NCI-H1694 (cell line): ENCODE measurements at regions not wholly inside any gene's neighbourhood (a gene's known extent, or its start where the extent isn't known, plus 50 kb on each side); places are given as distances from the start of the nearest gene placed in this dataset.
"Not testable (repeated sequence)": the region's sequence is repeated elsewhere in the genome, so short reads cannot be mapped to it uniquely, and the experiment has no call there.

ENCODE experiments used
- DNase-seq: peaks from one replicate; lab custom pipeline; 2025; lab: John Stamatoyannopoulos, UW

GRCh38 chr4:72876946-72877345 is 192.6 kb downstream of the COX18 start:
- DNase-seq = no peak

GRCh38 chr4:72875545-72875944 is 194.0 kb downstream of the COX18 start:
- DNase-seq = no peak

- DNase-seq = no peak
These were observed 194.4 kb downstream of the COX18 start for GRCh38 chr4:72875138-72875537.

- no peak for DNase-seq
These were observed 204.6 kb downstream of the COX18 start for GRCh38 chr4:72864898-72865297.

GRCh38 chr4:72864277-72864676 is 205.2 kb downstream of the COX18 start:
- not testable (repeated sequence) for DNase-seq

- no peak for DNase-seq
These were observed 208.8 kb downstream of the COX18 start for GRCh38 chr4:72860766-72861165.

- no peak for DNase-seq
These were observed 211.2 kb downstream of the COX18 start for GRCh38 chr4:72858328-72858727.

- no peak for DNase-seq
These were observed 211.7 kb downstream of the COX18 start for GRCh38 chr4:72857787-72858186.

GRCh38 chr4:72857216-72857615 is 212.3 kb downstream of the COX18 start:
- no peak for DNase-seq

- no peak for DNase-seq
These were observed 223.0 kb downstream of the COX18 start for GRCh38 chr4:72846280-72847111.

- no peak for DNase-seq
These were observed 226.1 kb downstream of the COX18 start for GRCh38 chr4:72843466-72843865.

- no peak for DNase-seq
These were observed 227.2 kb downstream of the COX18 start for GRCh38 chr4:72842323-72842722.

- DNase-seq = not testable (repeated sequence)
These were observed 229.3 kb downstream of the COX18 start for GRCh38 chr4:72840166-72840565.

GRCh38 chr4:72828864-72829263 is 240.7 kb downstream of the COX18 start:
- no peak for DNase-seq

GRCh38 chr4:72827968-72828367 is 241.5 kb downstream of the COX18 start:
- no peak for DNase-seq

- DNase-seq = no peak
These were observed 249.4 kb downstream of the COX18 start for GRCh38 chr4:72820107-72820506.

GRCh38 chr4:72817012-72817411 is 248.0 kb upstream of the ADAMTS3 start:
- no peak for DNase-seq

GRCh38 chr4:72814241-72814640 is 245.2 kb upstream of the ADAMTS3 start:
- DNase-seq = no peak

GRCh38 chr4:72809208-72809607 is 240.2 kb upstream of the ADAMTS3 start:
- no peak for DNase-seq

GRCh38 chr4:72805284-72805683 is 236.3 kb upstream of the ADAMTS3 start:
- DNase-seq = no peak

- DNase-seq = no peak
These were observed 228.5 kb upstream of the ADAMTS3 start for GRCh38 chr4:72797486-72797885.

GRCh38 chr4:72791054-72791453 is 222.0 kb upstream of the ADAMTS3 start:
- DNase-seq = no peak

- no peak for DNase-seq
These were observed 217.5 kb upstream of the ADAMTS3 start for GRCh38 chr4:72786401-72786990.

GRCh38 chr4:72779241-72779640 is 210.2 kb upstream of the ADAMTS3 start:
- DNase-seq = no peak
